Breast epithelium (tissue), 3 donors: ENCODE measurements at regions not wholly inside any gene's neighbourhood (a gene's known extent, or its start where the extent isn't known, plus 50 kb on each side); places are given as distances from the start of the nearest gene placed in this dataset.

Experiments
- CTCF ChIP-seq, 3 donors: fragments of 450-650 bp; IDR thresholded peaks; one replicate each; pipeline ENCODE4 v1.5.1; 2016 to 2017; ENCODE audit warnings: antibody characterized with exemption in 3 of 3, mild to moderate bottlenecking in 3 of 3, moderate library complexity in 3 of 3
- POLR2A ChIP-seq: fragments of 450-650 bp; IDR thresholded peaks from one replicate; pipeline ENCODE4 v1.6.1; 2016; ENCODE audit warnings: antibody characterized with exemption, mild to moderate bottlenecking, moderate library complexity
- POLR2AphosphoS5 ChIP-seq, 3 donors: sonication (generic); formaldehyde crosslinking; IDR thresholded peaks; one replicate each; pipeline ENCODE4 v1.6.1; 2017; ENCODE audit warnings: antibody characterized with exemption in 3 of 3

- TF ChIP-seq POLR2A (no peak), CTCF (IDR thresholded peaks at IDR 0.05) (no peak), POLR2AphosphoS5 (IDR thresholded peaks at IDR 0.05) (no peak)
Measured at GRCh38 chr17:27981978-27982377, 60.5 kb upstream of the NLK start.
